ENCODE measurements at regions not wholly inside any gene's neighbourhood (a gene's known extent, or its start where the extent isn't known, plus 50 kb on each side); places are given as distances from the start of the nearest gene placed in this dataset.
A peak's percentile ranks its signal among the peaks of the same experiment; 100 is the strongest.

DNA sequence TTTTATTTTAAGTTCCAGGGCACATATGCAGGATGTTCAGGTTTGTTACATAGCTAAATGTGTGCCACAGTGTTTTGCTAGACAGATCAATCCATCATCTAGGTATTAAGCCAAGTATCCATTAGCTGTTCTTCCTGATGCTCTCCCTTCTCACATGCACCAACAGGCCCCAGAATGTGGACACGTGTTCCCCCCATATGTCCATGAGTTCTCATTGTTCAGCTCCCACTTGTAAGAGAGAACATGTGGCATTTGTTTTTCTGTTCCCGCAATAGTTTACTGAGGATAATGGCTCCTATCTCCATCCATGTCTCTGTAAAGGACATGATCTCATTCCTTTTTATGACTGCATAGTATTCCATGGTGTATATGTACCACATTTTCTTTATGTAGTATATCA is 374.8 kb upstream of the FAT1 start:
- H3K27ac Mint-ChIP-seq, result no peak overlapping the region
- H3K4me1 ChIP-seq, result peaks cover 14% of the 10 kb centered on the region
- peaks cover 6% of the 10 kb centered on the region for H3K27me3 Mint-ChIP-seq (ENCODE audit: insufficient read depth, low read depth)
- no peak for DNase-seq (ENCODE audit: low spot score)
- H3K36me3 ChIP-seq, result no peaks in the 10 kb centered on the region
- no peaks in the 10 kb centered on the region for H3K27me3 ChIP-seq
- no peak overlapping the region for H2AFZ ChIP-seq (replicated peaks)
- no peak overlapping the region for H3K9ac ChIP-seq
- no peak overlapping the region for H3K4me3 ChIP-seq
- H3K79me2 ChIP-seq (ENCODE audit: low read depth), result no peaks in the 10 kb centered on the region
- no peak overlapping the region for H3K4me2 ChIP-seq
- peaks cover 16% of the 10 kb centered on the region for H3K9me3 Mint-ChIP-seq
- peaks cover 25% of the 10 kb centered on the region for H3K4me1 Mint-ChIP-seq
- peaks cover 10% of the 10 kb centered on the region for H3F3A ChIP-seq (ENCODE audit: low read depth)
- H3K9me3 ChIP-seq (ENCODE audit: low read depth), result no peaks in the 10 kb centered on the region
- TF ChIP-seq EZH2phosphoT487 (IDR thresholded peaks at IDR 0.05) (no peak), EZH2 (IDR thresholded peaks at IDR 0.05) (no peak), CTCF (IDR thresholded peaks at IDR 0.05) (no peak)
- H3K4me3 Mint-ChIP-seq, result no peak overlapping the region
- no peak overlapping the region for H3K27ac ChIP-seq
- H3K36me3 Mint-ChIP-seq, result no peaks in the 10 kb centered on the region
- no peaks in the 10 kb centered on the region for H4K20me1 ChIP-seq (ENCODE audit: low read depth)

DNA sequence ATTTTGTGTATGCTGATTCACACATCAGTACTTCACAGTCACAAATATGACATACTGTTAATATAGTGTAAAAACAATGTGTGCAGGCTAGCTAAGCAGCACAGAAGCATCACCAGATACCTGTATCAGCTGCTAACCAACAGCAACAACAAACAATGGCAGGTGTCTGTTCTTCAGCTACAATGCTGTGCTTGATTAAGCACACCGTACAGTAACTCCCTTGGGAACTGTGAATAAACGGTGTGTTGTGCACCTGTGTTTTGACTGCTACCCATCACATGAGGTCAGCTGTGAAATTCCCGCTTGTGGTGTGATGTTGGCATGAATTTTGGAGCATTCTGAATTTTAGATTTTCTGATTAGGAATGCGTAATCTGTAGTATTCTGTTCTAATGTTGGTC is 379.7 kb upstream of the FAT1 start:
- Histone ChIP-seq H4K20me1 (ENCODE audit: low read depth) (no peaks in the 10 kb centered on the region), H3K79me2 (ENCODE audit: low read depth) (no peaks in the 10 kb centered on the region), H3K27me3 (no peaks in the 10 kb centered on the region), H3K9ac (no peak overlapping the region), H3K4me3 (no peak overlapping the region), H3K27ac (no peak overlapping the region), H3K4me2 (no peak overlapping the region), H3K36me3 (no peaks in the 10 kb centered on the region), H3F3A (ENCODE audit: low read depth) (no peaks in the 10 kb centered on the region), H2AFZ (replicated peaks) (no peak overlapping the region), H3K9me3 (ENCODE audit: low read depth) (no peaks in the 10 kb centered on the region), H3K4me1 (no peaks in the 10 kb centered on the region)
- Mint-ChIP-seq H3K36me3 (no peaks in the 10 kb centered on the region), H3K27me3 (ENCODE audit: insufficient read depth, low read depth) (peaks cover 2% of the 10 kb centered on the region), H3K9me3 (peaks cover 5% of the 10 kb centered on the region), H3K27ac (no peak overlapping the region), H3K4me1 (no peaks in the 10 kb centered on the region), H3K4me3 (no peak overlapping the region)
- no peak for DNase-seq (ENCODE audit: low spot score)
- TF ChIP-seq CTCF (IDR thresholded peaks at IDR 0.05), result no peak
- no peak for TF ChIP-seq EZH2 (IDR thresholded peaks at IDR 0.05)
- TF ChIP-seq EZH2phosphoT487 (IDR thresholded peaks at IDR 0.05), result no peak

DNA sequence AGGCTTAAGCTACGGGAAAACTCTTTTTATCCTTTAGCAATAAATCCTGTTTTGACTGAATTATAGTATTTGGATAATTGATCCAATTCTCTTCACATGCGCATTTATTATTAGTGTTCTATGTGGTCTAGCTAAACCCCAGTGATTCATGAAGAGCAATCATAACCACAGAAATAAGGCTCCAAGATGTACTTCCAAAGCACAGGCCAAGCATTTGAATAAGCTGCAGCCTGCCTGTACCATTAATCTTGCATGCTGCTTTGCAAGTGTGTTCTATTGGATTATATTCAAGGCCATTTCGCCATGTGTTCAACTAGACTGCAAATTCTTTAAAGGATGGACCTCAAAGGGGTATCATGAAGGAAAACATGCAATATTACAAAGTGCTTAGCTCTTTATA is 385.2 kb upstream of the FAT1 start:
- Histone ChIP-seq H3K9ac (no peak overlapping the region), H3K27ac (no peak overlapping the region), H3K4me3 (no peak overlapping the region), H3K36me3 (no peaks in the 10 kb centered on the region), H2AFZ (replicated peaks) (peak overlapping the region; percentile 3), H3K27me3 (no peaks in the 10 kb centered on the region), H3F3A (ENCODE audit: low read depth) (no peaks in the 10 kb centered on the region), H3K4me2 (no peak overlapping the region), H4K20me1 (ENCODE audit: low read depth) (no peaks in the 10 kb centered on the region), H3K79me2 (ENCODE audit: low read depth) (no peaks in the 10 kb centered on the region), H3K4me1 (no peaks in the 10 kb centered on the region), H3K9me3 (ENCODE audit: low read depth) (no peaks in the 10 kb centered on the region)
- no peaks in the 10 kb centered on the region for H3K36me3 Mint-ChIP-seq
- no peak overlapping the region for H3K27ac Mint-ChIP-seq
- H3K4me3 Mint-ChIP-seq, result no peak overlapping the region
- TF ChIP-seq EZH2phosphoT487 (IDR thresholded peaks at IDR 0.05), result no peak
- no peak for TF ChIP-seq CTCF (IDR thresholded peaks at IDR 0.05)
- TF ChIP-seq EZH2 (IDR thresholded peaks at IDR 0.05), result no peak
- peaks cover 8% of the 10 kb centered on the region for H3K4me1 Mint-ChIP-seq
- no peaks in the 10 kb centered on the region for H3K9me3 Mint-ChIP-seq
- peaks cover 2% of the 10 kb centered on the region for H3K27me3 Mint-ChIP-seq (ENCODE audit: insufficient read depth, low read depth)
- DNase-seq (ENCODE audit: low spot score), result no peak

DNA sequence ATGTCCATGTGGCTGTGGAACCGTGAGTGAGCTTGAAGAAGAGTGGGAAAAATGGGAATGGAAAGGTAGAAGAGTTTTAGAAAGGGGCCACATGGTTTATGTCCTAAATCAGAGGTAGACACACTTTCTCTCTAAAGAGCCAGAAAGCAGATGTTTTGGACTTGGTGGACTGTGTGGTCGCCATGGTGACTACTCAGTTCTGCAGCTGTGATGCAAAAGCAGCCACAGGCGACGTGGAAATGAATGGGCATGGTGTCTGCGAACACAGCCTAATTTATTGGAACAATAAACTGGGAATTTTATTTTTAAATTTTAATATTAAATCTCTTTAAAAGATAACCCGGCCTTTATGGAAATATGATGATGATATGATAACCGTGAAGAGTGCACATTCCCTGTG is 386.0 kb upstream of the FAT1 start:
- no peaks in the 10 kb centered on the region for H3K9me3 Mint-ChIP-seq
- no peak overlapping the region for H3K27ac Mint-ChIP-seq
- TF ChIP-seq CTCF (IDR thresholded peaks at IDR 0.05) (no peak), EZH2phosphoT487 (IDR thresholded peaks at IDR 0.05) (no peak), EZH2 (IDR thresholded peaks at IDR 0.05) (no peak)

More for the DNA sequence above, 386.0 kb upstream of the FAT1 start:
- no peak overlapping the region for H2AFZ ChIP-seq (replicated peaks)
- H3K9ac ChIP-seq, result no peak overlapping the region
- no peak overlapping the region for H3K4me3 ChIP-seq
- no peaks in the 10 kb centered on the region for H3F3A ChIP-seq (ENCODE audit: low read depth)
- H3K4me1 ChIP-seq, result no peaks in the 10 kb centered on the region
- no peaks in the 10 kb centered on the region for H3K36me3 ChIP-seq
- no peaks in the 10 kb centered on the region for H3K27me3 ChIP-seq
- Mint-ChIP-seq H3K36me3 (no peaks in the 10 kb centered on the region), H3K4me1 (peaks cover 8% of the 10 kb centered on the region), H3K4me3 (no peak overlapping the region), H3K27me3 (ENCODE audit: insufficient read depth, low read depth) (peaks cover 2% of the 10 kb centered on the region)
- no peaks in the 10 kb centered on the region for H4K20me1 ChIP-seq (ENCODE audit: low read depth)
- no peak overlapping the region for H3K27ac ChIP-seq
- H3K9me3 ChIP-seq (ENCODE audit: low read depth), result no peaks in the 10 kb centered on the region
- DNase-seq (ENCODE audit: low spot score), result no peak
- H3K4me2 ChIP-seq, result no peak overlapping the region
- no peaks in the 10 kb centered on the region for H3K79me2 ChIP-seq (ENCODE audit: low read depth)

Measured in neural progenitor cell (in vitro differentiated cells).